DMS153 treated with DMSO at 0.1 percent for 48 hours (cell line): ENCODE measurements at regions not wholly inside any gene's neighbourhood (a gene's known extent, or its start where the extent isn't known, plus 50 kb on each side); places are given as distances from the start of the nearest gene placed in this dataset.
"Not testable (repeated sequence)": the region's sequence is repeated elsewhere in the genome, so short reads cannot be mapped to it uniquely, and the experiment has no call there.

Experiments used
- DNase-seq: peaks from one replicate; lab custom pipeline; 2025; ENCODE audit not compliant: unreplicated experiment; lab: John Stamatoyannopoulos, UW

DNA sequence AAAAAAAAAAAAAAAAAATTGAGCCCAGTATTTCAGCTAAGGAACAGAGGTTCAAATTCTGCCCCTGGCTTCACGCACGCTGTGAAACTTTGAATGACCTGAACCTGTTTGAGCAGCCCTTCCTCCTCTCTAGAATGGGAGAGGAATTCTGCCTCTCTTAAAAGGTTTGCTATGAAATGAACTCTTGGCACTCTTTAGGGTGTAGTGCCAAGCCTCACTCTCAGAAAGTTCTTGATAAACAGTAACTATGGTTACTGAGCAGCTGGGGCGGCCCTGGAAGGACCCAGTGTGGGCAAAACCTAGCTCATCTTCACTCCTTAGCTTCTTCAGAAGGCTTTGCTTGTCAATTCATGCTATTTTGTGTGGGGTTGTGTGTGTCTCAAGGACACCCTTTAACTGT lies 73.7 kb downstream of the GEMIN8 start:
- DNase-seq = no peak

DNA sequence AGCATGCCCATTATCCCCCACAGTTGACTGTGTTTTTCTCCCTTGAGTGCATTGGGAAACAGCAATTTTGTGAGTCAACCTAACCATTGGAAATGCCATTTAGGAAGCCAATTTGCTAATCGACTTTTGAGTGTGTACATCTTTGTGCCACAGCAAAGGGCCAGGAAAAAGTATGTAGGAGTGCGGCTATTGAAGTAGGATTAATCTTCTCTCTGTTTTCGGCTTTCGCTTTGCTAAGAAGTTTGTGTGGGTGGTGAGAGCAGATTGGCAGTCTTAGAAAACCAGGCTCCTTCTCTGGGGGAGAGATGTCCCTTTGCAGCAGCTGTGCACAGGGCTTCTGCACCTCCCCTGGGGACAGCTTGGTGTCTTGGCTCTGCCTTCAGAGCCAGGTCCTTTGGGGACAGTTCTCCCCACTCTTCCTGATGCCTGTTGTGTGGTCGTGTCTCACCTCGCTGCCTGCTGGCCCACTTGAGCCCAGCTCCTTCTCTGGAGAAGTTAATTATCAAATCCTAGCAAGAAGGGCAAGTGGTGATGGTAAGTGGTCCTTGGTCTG lies 74.5 kb downstream of the GEMIN8 start:
- no peak for DNase-seq

DNA sequence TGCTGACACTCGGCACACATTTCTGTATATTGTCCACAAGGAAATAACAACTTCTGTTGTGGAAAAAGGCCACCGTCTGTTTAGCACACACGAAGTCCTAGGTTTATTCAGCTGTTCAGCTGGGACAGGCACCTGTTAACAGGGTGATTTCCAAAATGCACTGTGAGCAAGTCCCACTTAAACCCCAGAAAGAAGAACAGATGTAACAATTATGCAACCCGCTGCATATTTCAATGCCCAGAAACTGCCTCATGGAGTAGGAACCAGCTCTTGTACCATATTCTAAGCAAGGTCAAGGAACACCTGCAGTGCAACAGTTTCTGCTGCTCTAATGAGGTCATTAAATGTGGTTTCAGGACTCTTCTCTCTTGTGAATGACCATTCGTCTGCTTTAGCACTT lies 77.1 kb downstream of the GEMIN8 start:
- no peak for DNase-seq

DNA sequence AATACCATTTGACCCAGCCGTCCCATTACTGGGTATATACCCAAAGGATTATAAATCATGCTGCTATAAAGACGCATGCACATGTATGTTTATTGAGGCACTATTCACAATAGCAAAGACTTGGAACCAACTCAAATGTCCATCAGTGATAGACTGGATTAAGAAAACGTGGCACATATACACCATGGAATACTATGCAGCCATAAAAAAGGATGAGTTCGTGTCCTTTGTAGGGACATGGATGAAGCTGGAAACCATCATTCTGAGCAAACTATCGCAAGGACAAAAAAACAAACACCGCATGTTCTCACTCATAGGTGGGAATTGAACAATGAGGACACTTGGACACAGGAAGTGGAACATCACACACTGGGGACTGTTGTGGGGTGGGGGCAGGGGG lies 83.5 kb downstream of the GEMIN8 start:
- DNase-seq = not testable (repeated sequence)

DNA sequence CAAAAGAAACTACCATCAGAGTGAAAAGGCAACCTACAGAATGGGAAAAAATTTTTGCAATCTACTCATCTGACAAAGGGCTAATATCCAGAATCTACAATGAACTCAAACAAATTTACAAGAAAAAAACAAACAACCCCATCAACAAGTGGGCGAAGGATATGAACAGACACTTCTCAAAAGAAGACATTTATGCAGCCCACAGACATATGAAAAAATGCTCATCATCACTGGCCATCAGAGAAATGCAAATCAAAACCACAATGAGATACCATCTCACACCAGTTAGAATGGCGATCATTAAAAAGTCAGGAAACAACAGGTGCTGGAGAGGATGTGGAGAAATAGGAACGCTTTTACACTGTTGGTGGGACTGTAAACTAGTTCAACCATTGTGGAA lies 83.9 kb downstream of the GEMIN8 start:
- DNase-seq = not testable (repeated sequence)

DNA sequence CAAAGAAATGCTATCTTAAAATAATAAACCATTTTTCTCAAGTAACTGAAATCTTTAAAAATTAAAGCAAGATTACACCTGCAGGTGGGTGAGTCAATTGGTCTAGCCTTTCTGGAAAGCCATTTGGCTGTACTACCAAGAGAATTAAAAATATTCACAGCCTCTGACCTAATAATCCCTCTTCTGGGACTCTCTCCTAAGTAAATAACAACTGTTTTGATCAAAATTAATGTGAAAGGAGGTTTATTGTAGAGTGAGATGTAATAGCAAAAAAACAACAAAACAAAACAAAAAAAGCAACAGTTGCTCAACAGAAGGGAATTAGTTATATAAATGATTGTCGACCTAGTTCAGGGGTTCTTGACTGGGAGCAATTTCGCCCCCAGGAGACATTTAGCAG lies 89.0 kb downstream of the GEMIN8 start:
- no peak for DNase-seq

DNA sequence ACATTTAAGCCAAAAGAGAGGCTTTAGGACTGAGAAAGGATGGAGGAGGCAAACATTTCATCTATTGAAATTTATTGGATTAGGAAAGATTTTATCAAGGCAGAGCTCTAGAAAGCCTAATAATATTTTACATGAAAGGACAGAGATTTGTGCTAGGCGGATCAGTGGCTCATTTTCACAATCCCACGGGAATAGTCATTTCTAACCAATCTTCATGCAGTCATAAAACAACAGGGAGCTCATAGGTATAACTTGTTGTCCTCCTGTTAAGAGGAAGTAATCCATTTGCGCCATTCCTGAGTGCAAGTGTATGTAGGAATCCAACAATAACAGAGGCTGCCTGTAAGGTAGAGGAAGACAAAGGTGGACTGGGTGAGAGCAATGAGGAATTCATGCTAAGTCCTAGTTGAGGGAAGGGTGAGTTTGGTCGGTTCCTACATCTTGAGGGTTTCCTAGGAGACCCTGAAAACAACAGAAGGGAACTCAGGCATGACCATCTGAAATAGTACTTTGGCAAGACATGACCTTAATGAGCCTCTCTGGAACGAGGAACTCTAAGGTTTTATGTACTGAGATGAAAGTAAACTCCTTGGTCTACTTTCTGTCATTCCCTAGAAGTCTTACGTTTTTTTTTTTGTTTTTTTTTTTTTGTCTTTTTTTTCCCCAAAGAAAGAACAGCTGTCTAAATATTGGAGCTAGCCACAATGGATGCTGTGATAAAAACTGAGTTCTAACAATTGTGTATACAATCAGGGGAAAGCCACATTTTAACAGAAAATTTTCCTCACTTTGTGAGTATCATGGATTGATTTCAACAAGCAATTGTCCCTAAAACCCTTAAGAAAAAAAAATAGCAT lies 89.7 kb downstream of the GEMIN8 start:
- no peak for DNase-seq

DNA sequence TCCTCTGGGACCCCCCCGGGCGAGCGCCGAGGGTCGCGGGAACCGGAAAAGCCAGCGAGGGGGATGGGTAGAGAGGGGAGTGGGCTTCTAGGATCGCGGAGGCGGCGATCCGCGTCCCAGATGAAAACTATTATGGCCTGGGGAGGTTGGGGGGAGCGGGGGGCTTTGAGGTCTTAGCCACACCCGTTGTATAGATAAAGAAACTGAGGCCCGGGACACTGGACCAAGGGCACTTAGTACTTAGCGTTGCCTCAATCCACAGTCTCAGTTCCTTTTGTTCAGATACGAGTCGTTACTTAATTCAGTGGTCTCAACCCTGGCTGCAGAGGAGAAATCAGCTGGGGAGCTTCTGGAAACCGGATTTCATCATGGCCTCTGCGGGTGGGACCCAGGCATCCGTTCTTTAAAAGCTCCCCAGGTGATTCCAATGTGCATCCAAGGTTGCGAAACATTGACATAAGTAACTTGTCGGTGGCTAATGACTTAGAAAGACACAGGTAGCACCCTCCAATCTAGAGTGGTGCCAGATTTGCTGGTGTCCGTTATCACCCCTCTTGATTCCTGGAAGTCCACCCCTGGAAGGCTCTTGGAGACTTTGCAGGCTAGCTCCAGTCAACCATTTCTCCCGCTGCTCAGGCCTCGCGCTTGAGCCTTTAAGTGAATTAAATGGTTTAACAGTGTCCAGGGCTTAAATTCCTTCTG lies 90.7 kb downstream of the GEMIN8 start:
- no peak for DNase-seq

DNA sequence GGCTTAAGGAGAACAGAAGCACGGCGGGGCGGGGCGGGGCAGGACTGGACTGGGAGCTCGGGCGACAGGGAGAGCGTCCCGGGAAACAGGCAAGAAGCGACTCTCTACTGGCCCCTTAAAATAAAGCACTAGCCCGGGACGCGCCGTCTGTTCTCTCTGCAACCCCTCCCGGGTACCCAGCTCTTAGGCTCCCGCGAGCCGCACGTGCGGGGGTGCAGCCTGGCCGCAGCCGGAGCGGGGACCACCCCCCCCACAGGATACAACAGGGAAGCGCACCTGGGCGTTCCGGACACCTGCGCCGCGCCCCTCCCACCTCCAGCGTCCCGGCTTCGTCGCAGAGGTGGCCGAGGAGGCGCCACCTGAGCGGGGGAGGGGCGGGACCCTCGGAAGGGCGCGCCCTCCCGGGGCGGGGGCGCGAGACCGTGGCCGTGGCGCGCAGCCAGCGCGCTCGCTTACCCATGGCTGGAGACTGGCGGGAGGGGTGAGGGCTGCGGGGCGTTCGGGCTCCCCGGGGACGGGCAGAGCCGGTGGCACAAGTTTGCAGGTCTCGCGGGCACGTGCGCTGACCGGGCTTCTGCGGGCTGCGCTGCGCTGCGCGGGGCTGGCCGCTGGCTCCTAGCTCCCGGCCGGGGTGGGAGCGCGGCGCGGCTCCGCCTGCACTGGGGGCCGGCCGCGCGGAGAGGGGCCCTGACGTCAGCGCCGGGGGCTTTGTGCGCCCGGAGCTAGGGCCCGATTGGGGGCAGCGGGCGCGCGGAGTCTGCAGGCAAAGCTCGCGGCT lies 91.5 kb downstream of the GEMIN8 start:
- DNase-seq = no peak

DNA sequence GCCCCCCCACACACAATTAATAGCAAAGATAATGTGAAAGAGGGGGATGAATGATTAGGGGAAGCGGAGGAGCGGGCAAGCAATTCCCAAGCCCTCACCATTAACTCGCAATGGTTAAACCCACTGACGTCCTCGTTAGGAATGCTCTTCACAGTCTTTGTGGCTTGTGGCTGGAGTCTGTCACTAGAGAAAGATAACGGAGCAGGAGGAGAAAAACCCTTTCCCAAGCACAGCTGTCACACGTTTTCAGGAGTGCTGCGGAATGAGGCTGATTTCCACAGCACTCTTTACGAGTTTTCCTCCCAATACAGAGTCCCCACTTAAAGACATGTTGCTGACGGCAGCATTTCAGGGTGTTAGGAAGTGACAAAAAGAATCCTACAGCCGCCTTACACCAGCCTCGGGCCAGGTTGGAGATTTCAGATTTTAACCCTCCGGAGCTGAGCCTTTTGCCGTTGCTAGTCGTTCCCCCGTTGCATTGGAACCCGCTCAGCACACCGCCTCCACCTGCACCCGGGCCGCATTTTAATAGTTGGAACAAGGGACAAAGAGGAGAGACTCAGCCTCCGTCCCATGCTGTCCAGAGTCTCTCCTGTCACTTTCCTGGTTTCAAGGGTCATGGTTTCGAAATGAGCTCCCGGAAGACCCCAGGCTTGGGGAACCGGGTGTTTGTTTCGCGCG lies 92.2 kb downstream of the GEMIN8 start:
- no peak for DNase-seq

DNA sequence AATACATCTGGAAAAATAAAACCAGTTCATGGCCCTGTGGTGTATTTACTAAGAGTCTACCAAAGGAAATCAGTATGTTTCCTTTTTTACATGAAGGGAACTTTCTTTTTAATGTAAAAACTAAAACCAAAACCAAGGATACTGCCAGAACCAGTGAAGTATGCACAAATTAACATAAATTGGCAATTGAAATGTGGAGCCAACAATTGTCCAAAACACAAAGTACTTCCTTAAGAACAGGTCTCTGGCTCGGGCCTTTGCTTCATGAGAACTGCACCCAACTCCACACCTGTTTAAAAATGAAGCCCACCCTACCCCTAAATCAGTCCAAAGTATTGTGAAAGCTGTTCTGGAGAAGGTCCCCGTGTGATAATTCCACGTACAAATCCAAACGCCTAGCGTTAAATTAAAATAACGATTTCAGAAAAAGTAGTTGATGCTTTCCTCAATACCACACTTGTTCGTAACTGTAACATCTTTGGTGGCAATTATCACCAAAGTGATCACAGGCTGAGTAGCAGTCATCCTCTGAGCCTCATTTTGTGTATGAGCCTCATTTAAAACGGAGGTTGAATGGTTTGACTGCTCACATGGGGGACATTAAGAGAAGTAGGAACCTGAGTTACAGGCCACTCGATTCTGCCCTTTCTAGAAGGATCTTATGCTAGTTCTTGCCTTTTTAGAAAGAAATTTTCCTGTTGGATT lies 93.0 kb downstream of the GEMIN8 start:
- DNase-seq = no peak

DNA sequence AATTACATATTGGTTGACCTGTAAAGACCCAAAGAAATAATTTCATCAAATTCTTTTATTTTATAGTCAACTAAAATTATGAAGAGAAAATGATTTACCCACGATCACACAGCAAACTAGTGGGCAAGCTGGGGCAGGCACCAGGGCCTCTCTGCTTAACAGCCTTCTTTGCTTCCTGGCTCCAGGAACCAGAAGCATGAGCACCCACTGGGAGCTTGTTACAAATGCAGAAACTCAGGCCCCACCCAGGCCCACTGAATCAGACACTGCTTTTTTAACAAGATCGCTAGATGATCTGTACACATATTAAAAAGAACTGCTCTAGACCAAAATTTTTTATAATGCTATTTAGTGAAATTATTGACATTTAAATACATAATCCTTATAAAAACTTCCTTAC lies 95.0 kb downstream of the GEMIN8 start:
- DNase-seq = no peak

DNA sequence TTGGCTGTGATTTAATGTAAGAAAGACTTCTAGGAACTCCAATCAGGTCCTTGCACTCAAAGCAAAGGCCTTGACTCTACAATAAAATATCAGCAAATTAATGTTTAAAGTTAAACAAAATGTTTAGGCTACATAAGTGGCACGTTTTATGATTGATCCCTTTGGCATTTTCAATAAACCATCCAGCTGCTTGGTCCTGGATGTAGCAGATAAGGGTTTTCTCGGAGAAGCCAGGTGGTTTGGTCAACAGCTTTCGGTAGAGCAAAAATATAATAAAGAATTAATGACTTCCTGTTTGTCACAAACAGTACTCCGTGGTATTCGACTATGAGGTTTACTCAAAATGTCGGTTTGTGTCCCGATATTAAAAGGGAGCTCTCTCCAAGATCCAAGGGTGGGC lies 95.8 kb downstream of the GEMIN8 start:
- no peak for DNase-seq

DNA sequence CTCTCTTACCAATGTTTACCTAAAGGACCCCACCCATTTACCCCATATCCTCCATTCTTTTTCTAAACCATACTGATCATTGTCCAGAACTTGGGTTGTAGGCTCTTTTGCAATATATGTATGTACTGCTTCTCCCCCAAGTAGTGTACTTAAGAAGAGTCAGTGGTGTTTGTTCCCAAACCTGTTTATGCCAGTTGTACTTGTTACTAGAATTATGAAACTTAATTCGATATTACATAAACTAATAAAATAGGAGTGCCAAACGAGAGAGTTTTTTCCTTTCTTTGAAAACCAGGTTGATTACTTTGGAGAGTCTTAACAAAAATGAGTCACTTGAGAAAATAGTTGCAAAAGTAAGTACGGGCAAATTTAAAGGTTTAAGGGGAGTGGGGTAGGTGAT lies 96.3 kb downstream of the GEMIN8 start:
- DNase-seq = no peak

DNA sequence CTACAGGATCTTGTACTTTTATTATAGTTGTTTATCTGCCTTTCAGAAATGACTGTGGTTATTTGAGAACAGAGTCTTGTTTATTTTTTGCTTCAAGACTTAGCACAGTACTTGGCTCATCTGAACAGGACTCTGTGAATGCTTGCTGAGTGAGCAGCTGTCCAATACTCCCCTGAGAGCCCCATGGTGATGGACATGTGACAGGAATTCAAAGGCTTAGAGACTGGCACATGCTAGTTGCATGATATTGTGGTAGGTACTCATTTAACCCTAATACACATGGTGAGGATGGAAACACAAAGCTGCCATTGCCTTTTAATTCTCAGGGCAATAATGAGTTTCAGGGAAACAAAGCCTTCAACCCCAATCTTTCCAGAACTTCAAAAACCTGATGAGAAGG lies 97.3 kb downstream of the GEMIN8 start:
- DNase-seq = no peak

DNA sequence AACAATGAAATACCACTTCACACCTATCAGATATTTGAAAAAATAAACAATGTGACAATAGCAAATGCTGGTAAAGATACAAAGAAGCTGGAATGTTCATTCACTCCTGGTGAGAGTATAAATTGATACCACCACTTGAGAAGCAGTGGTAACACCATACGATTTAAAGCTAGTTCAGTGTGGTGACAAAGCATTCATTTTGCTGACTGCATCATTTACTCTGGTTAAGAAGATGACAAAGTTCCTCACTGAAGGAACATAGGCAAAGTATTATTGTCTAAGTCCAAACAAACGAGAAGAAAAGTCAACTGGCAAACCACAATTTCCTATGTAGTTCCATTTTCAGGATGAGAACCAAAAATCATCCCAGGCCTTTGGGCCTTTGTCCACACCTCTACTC lies 102.5 kb downstream of the GEMIN8 start:
- no peak for DNase-seq

DNA sequence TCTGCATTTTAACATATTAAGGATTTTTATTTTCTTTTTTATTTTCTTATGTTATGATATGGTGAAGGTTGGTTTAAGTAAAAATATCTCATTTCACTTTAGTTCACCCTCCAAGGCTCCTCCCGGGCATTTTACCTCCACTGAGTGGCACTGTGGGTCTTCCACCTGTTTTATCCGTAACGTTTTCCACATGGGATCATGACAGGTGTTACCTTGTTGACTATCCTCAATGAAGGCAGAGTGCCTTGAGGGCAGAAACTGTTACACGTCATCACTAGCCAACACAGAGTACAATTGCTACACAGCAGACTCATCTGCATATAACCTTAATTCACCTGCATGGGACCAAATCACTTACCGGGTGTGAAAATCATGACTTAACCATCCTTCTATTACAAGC lies 105.8 kb downstream of the GEMIN8 start:
- DNase-seq = no peak

DNA sequence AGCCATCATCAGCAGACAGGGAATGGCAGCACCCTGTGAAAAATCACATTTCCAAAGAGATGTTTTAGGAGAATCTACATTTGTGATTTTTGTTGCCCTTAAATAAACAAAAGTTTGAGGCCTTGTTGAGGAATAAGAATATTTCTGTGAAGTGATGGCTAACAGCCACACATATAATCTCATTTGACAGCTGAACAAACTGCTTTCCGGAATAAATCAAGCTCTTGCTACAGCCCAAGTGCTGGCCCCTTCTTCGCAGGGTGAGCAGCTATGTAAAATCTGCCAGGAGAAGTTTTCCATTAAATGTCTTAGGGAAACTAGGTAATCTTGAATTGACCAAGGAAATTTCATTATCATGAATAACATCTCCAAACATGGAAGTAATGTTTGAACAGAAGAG lies 106.4 kb upstream of the GPM6B start:
- DNase-seq = no peak

DNA sequence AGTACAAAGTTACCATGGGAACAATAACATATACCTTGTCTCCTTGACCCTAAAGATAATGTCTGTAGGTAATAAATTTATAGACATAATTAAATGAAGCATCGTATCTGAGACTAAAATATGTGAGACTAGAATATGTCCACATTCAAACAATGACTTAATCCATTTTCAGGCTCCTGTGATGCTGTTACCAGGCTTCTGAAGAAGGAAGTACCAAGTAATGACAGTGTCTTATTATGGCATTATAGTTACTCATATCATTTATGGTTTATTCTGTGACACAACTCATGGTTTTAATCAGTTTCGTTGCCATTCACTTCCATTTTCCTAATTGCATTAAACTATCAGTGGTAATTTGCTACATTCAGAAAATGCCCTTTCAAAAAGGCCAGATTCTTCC lies 100.6 kb upstream of the GPM6B start:
- no peak for DNase-seq

DNA sequence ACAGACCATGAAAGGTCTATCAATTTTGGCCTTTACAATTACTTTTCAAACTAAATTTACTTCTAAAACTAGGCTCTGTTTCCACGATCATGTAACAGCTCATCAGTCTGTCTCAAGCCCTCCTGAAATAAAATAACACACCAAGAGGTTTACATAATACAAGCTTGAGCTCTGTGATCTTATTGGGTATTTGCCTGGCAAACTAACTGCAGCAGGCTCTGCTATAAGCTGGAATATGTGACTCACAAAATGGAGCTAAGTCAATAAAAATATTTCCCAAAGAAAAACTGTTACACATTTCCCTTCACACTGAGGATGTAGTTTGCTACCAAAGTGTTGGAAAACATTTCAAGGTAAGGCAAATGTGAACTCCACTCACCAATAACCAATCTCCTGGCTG lies 94.7 kb upstream of the GPM6B start:
- DNase-seq = no peak
